HG03196 (cell line): ENCODE measurements at regions not wholly inside any gene's neighbourhood (a gene's known extent, or its start where the extent isn't known, plus 50 kb on each side); places are given as distances from the start of the nearest gene placed in this dataset.

Experiments
- ATAC-seq: cut with Tn5 transposase; IDR thresholded peaks from one replicate; pipeline ENCODE4 v1.9.1; 2021; ENCODE audit not compliant: unreplicated experiment

DNA sequence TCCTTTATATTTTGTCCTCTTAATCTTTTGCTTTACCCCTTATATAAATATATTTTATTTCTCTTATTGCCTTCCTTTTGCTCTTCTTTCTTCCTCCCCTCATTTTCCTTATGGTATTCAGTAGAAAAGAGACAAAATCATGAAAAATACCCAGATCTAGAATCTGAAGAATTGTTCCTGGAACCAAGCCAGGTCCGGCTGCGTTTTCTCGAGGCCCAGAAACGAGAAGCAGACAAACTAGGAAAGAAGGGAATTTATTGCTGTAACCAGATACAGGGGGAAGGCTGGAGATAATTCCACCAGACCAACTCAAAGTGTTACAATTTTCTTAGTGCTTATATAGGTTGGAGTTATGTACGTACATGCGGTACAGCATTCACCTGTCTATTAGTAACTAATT, 328.7 kb downstream of the GABRG1 start:
- ATAC-seq, result no peak

DNA sequence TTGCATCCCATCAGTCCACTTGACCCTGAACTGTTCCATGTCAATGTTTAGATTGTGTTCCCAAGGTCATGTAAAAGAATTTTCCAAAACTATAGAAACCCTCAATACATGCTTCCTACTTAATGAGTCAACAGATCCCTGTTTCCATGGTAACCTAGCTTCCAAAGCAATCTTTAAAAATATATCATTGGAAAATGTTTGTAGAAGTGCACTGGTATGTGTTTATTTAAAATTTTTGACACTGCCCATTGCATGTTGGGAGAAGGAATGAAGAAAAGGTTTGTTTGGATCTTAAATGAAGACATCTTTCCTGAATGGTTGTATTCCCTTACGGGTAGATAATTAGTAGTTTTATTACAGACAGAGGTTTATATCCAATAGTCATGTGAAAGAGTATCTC, 345.3 kb downstream of the GABRG1 start:
- ATAC-seq, result no peak

DNA sequence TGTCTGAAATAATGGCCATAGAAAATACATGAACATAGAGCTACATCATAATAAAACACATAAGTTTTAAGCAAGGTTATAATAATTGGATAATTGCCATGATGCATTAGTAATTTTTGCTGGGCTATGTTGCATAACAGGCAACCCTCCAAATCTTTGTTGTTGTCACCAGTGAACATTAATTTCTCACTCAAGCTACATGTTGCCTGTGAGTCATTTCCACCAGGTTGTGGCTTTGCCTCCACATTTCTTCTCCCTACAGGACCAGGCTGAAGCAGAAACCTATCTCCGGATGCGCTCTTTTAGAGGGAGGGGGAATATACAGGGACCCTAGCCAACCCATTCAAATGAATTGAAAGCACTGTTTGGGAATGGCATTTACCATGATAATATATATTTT, 347.7 kb downstream of the GABRG1 start:
- ATAC-seq, result no peak

DNA sequence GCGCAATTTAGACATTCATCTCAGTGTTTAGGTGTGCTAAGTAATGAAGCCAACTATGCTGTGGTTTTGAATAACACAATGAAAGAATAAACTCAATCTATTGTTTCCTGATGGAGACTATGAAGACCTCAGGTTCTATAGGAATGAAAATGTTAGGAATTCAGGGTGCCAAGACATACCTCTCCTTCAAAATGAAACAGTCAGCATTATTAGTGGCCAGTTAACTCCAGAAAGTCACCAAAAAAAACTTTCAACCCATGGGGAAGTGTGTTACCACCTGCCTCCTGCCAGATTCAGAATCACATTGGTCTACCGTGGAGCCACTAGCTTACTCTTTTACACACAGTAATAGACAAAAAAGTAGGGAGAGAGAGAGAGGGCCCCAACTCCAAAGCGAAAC, 352.9 kb downstream of the GABRG1 start:
- ATAC-seq, result no peak

DNA sequence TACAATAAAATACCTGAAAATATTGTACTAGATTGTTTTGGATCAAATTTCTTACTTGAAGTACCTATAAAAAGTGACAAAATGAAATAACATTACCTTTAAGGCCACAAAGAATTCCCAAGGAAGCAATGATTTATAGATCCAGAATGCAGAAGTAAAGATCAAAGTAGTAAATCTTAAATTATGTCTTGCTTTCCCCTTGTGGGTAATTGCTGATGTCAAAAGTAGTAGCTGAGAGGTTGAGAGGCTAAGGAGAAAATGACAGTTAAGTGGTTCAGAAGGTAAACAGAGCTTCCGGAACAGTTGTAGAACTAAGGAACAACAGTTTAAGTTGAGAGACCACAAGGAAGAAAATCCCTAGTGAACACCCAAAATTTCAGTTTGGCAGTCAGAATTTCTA, 358.3 kb downstream of the GABRG1 start:
- no peak for ATAC-seq

DNA sequence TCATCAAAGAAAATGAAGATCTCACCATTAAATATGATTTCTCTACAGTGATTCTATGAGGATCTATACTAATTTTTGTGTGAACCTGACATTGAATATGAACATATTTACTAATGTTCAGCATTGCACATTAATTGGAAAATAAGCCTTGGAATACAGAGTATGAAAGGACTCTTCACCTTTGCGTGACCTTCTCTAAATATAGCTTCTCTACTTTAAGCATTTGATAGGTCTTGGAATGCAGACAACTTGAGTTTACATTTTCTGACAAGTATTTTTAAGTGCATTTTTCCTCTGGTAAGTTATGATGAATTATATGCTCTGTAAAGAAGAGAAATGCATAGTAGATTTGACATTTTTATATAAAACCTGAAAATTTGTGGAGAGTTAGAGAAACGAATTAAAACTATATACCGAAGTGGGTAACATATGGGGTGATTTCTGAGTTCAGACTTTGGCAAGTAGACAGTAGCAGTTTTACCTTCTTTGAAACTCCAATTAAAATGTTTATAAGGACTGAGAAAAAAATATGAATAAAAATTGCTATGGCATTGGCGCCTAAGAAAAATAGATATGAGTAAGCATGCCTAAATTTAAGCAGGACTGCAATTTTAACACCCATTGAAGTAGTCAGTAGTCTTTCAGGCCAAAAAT, 371.9 kb downstream of the GABRG1 start:
- ATAC-seq, result no peak

DNA sequence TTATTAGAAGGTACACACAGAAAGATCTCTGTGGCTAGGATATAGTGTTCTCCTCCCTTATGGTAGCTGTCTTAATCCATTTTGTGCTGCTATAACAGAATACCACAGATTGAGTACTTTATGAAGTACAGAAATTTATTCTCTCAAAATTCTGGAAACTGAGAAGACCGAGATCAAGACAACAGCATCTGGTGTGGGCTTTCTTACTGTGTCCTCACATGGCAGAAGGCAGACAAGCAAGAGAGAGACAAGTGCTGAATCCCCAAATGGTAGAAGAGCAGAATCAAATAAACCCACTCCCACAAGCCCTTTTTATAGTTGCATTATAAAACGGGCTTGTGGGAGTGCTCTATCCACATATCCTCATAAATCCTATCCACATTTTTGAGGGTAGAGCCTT, 373.1 kb downstream of the GABRG1 start:
- ATAC-seq, result no peak

DNA sequence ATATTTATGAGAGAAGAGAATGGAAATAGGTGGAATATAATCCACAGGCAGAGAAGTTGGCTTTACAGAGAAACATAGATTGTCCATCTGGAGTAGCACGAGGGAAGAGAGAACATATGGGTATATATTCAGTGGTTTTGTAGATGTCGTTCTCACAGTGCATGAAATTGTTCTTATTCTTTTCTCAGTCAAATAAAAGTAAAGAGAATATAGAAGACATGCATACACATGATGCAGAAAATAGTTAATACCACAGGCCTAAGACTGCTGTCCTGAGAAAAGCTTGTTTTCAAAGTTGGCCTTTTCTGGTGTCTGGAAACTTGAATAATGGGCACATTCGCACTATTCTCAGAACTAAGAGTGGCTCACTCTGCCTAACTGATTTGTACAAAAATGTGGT, 378.1 kb downstream of the GABRG1 start:
- ATAC-seq, result no peak

DNA sequence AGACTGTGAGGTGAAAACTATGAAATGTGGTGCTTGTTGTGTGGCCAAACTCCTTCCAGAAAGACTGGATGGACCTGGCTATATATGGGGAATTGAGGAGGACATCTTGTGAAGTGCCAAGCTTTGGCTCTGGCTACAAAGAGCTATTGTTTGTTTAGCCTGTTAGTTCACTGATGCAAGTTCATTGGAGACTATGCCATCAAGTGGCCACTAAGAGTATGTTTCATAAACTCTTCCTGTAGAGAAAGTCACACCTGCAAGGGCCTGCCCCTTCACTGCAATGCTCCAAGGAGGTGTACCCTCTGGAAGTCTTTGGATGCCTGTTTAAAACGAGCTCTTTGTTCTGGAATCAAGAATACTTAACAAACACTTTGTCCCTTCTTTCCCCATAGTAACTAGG, 382.0 kb downstream of the GABRG1 start:
- no peak for ATAC-seq

DNA sequence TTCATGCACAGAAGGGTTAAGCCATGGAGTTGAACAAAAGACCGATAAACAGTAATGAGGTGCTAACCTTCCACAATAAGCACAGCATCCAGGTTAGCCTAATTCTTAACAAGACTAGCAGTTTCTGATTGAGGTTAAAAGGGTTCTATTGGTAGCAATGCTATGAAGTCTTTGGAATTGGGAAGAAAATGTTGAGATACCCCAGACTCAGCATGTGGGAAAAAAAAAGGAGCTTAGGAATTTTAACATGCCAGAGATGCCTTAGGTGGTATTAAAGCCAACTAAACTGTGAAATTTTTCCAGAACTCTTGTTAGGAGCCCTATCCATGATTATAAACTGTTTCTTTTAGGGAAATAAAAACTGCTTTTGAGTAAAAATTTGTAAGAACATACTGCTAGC, 391.7 kb downstream of the GABRG1 start:
- ATAC-seq, result no peak

DNA sequence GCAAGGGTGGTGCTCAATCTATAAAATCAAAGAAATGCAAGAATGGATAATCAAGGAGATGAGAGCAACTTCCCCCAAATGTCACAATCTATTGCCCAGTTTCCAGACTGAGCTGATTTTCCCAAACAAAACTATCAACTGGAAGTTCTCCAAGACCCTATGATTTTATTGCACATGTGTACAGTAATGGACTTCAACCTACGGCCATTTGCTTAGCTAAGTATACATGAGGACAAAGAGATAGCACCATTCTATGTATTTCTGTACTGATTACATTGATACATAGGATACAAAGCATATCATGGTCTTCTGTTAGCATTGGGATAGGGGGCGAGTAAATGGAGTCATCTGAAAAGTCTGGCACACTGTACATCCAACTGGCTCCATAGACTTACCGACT, 407.8 kb downstream of the GABRG1 start:
- ATAC-seq, result no peak

DNA sequence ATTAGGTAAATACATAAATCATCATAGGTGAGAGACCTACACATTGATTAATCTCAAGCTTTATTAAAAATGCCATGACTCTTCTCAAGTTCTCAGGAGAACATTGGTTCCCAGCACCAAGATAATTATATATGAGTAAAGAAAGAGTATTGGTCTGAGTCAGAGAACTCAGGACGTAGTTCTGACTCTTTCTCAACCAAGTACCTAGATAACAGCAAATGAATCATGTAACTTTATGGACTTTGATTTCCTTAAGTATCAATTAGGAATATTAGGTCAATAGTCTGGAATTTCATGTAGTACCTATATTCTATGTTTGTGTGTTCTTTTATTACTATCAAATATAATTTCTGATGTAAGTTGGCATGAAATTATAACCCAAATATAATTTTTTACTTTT, 409.9 kb downstream of the GABRG1 start:
- ATAC-seq, result no peak

DNA sequence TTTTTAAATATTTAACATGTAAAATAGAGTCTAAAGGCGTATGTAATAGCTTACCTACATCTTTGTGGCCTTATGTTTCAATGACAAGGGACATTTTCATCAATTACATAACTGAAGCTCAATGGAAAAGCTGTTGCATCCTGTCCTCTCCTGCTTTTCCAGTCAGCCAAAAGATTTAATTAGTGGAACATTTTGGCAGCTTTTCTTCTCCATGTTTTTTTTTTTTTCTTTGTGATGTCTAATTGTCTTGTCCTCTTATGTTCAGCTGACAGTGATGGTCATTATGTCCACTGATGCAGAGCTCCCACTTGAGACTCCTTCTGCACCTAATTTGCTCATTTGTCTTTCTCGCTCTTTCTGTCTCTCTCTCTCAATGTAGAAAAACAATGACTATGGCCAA, 422.2 kb downstream of the GABRG1 start:
- no peak for ATAC-seq

DNA sequence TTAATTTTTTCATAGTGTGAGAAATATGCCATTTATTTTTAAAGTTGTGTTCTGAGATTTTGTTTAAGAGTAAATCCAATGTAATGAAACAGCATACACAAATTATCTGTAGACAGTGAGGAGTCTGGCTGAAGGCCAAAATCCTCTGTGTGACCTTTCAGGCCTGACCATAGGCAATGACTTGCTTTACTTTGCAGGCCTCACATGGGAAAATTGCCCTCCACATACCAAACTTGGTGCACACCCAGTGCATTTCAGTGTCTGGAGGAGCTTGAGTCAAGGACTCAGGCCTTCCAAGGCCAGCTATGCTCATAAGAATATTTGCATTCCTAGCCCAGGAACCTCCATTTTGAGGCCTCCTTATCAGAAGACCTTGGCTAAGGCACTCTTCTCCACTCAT, 430.1 kb downstream of the GABRG1 start:
- ATAC-seq, result no peak

DNA sequence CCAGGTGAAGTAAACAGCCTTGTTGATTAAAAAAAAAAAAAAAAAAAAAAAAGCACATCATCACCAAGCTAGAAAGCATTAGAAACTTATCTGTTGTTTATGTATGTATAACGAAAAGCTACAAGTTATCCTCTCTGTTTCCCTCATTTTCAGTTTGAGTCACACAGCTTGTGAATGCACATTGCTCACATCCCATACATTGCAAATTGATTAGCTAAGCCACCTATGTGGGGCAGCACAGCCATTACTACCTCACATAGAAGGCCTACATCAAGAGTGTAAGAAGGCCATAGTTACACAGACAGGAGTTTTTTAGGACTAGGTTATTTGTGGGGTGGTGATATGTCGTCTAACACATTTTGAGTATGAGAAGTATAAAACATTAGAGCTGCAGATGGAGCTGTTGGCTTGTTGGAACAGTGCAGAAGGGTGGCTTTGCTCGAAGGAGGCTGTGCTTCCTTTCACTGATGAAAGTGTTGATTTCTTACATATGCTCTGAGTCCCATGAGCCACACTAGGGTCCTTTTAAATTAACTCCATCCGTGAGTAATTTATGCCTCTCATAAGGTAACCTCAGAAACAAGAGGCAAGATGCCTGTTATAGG, 431.6 kb downstream of the GABRG1 start:
- ATAC-seq, result no peak

DNA sequence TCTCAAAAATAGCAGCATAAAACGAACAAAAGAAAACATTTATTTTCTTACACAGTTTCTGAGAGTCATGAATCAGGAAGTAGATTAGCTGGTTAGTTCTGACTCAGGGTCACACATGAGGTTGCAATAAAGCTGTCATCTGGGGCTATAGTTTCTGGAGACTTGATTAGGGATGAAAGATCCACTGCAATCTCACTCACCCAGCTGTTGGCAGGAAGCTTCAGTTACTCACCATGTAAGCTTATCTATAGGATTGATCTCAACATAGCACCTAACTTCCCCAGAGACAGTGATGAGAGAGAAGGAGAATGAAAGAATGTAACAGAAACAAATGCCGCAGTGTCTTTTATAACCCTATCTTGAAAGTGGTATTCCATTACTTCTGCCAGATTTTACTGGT, 435.5 kb downstream of the GABRG1 start:
- no peak for ATAC-seq

DNA sequence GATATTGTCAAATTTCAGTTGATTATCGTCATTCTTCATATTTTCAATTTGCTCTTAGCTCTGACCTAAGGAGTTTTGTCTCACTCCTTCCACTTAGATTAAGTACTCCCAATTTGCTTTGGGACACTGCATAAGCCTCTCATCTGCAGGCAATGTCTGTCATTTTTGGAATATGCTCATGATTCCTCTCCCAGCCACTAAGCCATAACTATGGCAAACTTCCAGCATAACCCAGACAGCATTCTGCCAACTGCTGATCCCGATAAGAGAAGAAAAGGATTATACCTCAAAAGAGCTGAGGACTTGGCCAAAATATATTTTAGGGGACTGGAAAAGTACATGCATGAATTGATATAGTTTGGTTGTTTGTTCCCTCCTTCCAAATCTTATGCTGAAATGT, 444.4 kb downstream of the GABRG1 start:
- ATAC-seq, result no peak

DNA sequence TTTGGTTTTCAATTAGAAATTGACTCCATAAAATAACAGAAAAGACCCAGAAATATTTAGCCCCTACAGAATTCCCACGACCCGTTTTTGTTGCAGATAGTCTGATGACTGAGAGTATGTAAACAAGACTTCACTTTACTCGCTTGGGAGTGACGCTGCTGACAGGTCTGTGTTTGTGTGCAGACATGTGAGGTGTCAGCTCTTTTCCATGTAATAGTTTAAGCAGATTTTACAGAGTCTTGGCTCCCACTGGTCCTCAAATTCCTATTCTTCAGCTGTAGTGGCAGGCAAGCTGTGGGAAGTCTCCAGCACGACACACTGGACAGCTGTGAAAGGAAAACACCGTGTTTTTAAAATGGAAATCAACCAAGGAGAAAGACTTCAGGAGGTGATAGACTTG, 455.7 kb downstream of the GABRG1 start:
- ATAC-seq, result no peak

DNA sequence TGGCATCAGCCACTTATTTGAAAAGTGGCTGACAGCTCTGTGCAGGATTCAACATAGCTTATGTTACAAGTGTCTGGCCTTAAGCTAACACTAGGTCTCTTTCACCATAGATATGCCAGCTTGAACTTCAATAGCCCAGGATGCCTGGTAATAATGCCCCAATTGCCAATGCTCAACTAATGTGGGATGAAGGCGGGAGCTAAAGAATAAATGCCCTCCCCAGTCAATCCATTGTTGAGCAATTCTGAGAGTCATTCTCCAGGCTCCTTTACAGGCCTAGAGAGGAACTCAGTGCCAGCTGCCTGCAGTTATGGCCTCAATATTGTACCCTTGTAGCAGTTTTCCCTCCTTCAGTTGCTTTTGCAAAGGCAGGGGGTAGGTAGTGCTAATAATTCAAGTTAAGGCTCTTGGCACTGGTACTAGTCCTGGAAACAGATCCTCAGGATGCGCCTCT, 460.2 kb downstream of the GABRG1 start:
- no peak for ATAC-seq

DNA sequence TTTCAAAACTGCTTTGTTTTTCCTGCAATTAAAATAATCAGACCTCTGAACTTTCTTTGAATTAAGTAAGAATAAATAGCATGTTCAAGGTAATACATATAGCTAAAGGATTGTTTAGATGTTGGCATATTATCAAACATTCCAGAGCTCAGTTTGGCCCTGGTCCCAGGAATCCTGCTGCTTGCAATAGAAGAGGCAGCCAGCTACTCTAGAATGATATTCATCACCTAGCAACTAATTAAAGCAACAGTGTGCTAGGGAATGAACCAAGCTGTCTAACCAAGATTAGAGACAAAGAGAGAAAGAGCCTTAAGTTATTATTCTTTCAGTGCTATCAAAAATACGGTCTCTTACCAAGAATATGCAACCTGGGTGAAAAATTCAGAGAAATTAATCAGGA, 460.9 kb downstream of the GABRG1 start:
- no peak for ATAC-seq

DNA sequence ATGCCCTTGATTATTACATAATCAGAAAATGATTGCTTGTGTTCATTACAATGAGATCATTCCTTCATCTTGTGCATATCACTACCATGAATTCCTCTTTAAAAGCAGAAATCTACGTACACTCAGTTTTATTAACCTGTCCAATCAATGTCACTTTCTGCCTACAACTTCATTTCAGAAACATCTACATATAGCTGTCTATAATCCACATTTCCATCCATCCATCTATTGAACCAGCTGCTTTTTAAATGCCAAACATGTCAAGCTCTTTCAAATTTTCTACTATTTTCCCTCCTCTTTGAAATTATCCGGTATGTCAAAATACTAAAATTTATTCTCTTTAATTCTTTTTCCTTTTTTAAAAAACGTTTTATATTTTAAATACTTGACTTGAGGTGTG, 462.0 kb downstream of the GABRG1 start:
- no peak for ATAC-seq

DNA sequence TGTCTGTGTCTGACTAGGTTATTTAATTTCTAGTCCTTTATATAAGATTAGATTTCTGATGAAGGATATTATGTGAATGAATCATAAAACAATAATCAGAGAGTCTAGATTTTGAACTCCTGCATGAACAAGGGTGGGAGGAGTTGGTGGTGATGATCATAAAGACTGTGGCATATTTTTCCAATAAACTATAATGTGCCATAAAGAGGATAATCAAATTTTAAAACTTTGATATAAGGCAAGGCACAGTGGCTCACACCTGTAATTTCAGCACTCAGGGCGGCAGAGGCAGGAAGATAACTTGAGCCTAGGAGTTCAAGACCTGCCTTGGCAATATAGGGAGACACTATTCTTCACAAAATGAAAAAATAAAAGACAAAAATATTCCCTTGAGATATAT, 473.3 kb downstream of the GABRG1 start:
- no peak for ATAC-seq

DNA sequence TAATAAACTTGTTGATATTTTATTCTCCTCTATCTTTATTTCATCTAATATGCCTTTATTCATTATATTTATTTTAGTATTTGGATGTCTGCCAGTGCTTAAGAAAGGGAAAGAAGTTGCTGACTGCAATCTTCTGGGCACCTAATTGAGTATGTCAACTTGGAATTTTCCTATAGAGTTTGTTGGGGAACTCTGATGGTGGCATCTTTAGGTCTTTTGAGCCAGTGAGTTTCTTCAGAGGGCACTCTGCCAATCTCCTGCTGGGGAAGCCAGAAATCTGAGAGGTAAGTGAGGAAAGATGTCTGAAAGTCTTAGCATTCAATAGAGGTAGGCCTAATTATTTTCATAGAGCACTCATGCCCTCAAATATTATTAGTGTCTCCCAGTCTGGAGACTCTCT, 475.0 kb downstream of the GABRG1 start:
- ATAC-seq, result no peak
